Activated naive CD8-positive, alpha-beta T cell (primary cell): ENCODE measurements at regions not wholly inside any gene's neighbourhood (a gene's known extent, or its start where the extent isn't known, plus 50 kb on each side); places are given as distances from the start of the nearest gene placed in this dataset.

Experiments used
- H3K27ac Mint-ChIP-seq: one replicate; pipeline ENCODE4 v1.8.0; 2021; ENCODE audit warnings: mixed read lengths
- H3K27me3 Mint-ChIP-seq: one replicate; pipeline ENCODE4 v1.8.0; 2021; ENCODE audit warnings: mixed read lengths
- H3K36me3 Mint-ChIP-seq: one replicate; pipeline ENCODE4 v1.8.0; 2021; ENCODE audit warnings: mixed read lengths
- H3K4me1 Mint-ChIP-seq: one replicate; pipeline ENCODE4 v1.8.0; 2021; ENCODE audit warnings: low read depth, mixed read lengths
- H3K4me3 Mint-ChIP-seq: one replicate; pipeline ENCODE4 v1.8.0; 2021; ENCODE audit warnings: mild to moderate bottlenecking, mixed read lengths
- H3K9me3 Mint-ChIP-seq: one replicate; pipeline ENCODE4 v1.8.0; 2021; ENCODE audit warnings: low read depth, mixed read lengths

- no peaks in the 10 kb centered on the region for H3K36me3 Mint-ChIP-seq
- no peak overlapping the region for H3K4me3 Mint-ChIP-seq
- H3K4me1 Mint-ChIP-seq = no peaks in the 10 kb centered on the region
- H3K27ac Mint-ChIP-seq = no peak overlapping the region
- H3K9me3 Mint-ChIP-seq = no peaks in the 10 kb centered on the region
- peaks cover 1% of the 10 kb centered on the region for H3K27me3 Mint-ChIP-seq
Observed at GRCh38 chr1:4057603-4058002, 157.5 kb upstream of the C1orf174 start.

DNA sequence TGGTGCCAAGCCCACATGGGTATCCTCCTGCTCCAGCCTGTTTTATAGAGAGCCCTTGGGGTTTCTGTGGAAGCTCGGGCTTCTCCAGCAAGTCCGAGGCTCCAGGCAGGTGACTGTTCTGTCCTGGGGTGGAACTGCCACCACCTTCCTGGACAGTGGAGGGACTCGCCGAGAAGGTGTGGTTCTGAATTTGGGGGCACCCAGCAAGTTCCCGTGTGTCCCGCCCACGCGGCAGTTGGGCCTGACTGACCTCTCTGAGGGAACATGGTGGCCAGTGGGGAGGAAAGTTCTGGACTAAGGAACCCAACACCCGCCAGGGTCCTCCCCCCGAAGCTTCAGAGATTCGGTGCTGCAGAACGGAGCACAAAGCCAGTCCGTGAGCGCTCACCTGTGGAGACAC, 158.1 kb upstream of the C1orf174 start:
- H3K36me3 Mint-ChIP-seq = no peaks in the 10 kb centered on the region
- H3K27ac Mint-ChIP-seq = no peak overlapping the region
- H3K4me1 Mint-ChIP-seq = no peaks in the 10 kb centered on the region
- H3K27me3 Mint-ChIP-seq = no peaks in the 10 kb centered on the region
- H3K9me3 Mint-ChIP-seq = no peaks in the 10 kb centered on the region
- H3K4me3 Mint-ChIP-seq = no peak overlapping the region

- Mint-ChIP-seq H3K9me3 (no peaks in the 10 kb centered on the region), H3K27me3 (no peaks in the 10 kb centered on the region), H3K4me3 (no peak overlapping the region), H3K27ac (no peak overlapping the region), H3K36me3 (no peaks in the 10 kb centered on the region), H3K4me1 (no peaks in the 10 kb centered on the region)
Observed at GRCh38 chr1:4058706-4059105, 158.6 kb upstream of the C1orf174 start.

DNA sequence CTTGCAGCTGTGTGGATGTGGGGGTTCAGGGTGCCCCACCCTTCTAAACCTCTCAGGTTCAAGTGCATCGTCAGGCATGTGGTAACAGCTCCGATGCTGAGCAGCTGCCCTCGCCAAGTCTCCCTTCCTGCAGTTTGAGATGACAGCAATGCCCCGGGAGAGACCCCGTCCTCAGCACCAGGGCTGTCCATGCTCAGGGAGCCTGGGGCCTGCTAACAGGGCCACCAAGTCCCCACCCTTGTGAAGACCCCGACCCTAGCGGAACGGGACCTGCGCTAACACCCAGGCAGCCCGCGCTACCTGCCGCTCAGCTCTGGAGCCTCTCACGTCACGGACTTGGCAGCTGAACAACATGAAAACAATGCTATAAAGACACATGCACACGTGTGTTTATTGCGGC, 159.2 kb upstream of the C1orf174 start:
- no peaks in the 10 kb centered on the region for H3K36me3 Mint-ChIP-seq
- H3K27ac Mint-ChIP-seq = no peak overlapping the region
- H3K27me3 Mint-ChIP-seq = no peaks in the 10 kb centered on the region
- no peaks in the 10 kb centered on the region for H3K4me1 Mint-ChIP-seq
- no peak overlapping the region for H3K4me3 Mint-ChIP-seq
- H3K9me3 Mint-ChIP-seq = no peaks in the 10 kb centered on the region

- no peak overlapping the region for H3K27ac Mint-ChIP-seq
- H3K4me3 Mint-ChIP-seq = no peak overlapping the region
- no peaks in the 10 kb centered on the region for H3K27me3 Mint-ChIP-seq
- H3K4me1 Mint-ChIP-seq = no peaks in the 10 kb centered on the region
- H3K9me3 Mint-ChIP-seq = no peaks in the 10 kb centered on the region
- H3K36me3 Mint-ChIP-seq = no peaks in the 10 kb centered on the region
Observed at GRCh38 chr1:4060850-4061249, 160.8 kb upstream of the C1orf174 start.

- H3K4me1 Mint-ChIP-seq = no peaks in the 10 kb centered on the region
- H3K27me3 Mint-ChIP-seq = no peaks in the 10 kb centered on the region
- H3K4me3 Mint-ChIP-seq = no peak overlapping the region
- H3K9me3 Mint-ChIP-seq = no peaks in the 10 kb centered on the region
- no peaks in the 10 kb centered on the region for H3K36me3 Mint-ChIP-seq
- H3K27ac Mint-ChIP-seq = no peak overlapping the region
Observed at GRCh38 chr1:4061521-4062031, 161.5 kb upstream of the C1orf174 start.

GRCh38 chr1:4062041-4062440, 162.0 kb upstream of the C1orf174 start:
- no peaks in the 10 kb centered on the region for H3K36me3 Mint-ChIP-seq
- no peaks in the 10 kb centered on the region for H3K27me3 Mint-ChIP-seq
- no peak overlapping the region for H3K27ac Mint-ChIP-seq
- H3K4me3 Mint-ChIP-seq = no peak overlapping the region
- no peaks in the 10 kb centered on the region for H3K4me1 Mint-ChIP-seq
- H3K9me3 Mint-ChIP-seq = no peaks in the 10 kb centered on the region

DNA sequence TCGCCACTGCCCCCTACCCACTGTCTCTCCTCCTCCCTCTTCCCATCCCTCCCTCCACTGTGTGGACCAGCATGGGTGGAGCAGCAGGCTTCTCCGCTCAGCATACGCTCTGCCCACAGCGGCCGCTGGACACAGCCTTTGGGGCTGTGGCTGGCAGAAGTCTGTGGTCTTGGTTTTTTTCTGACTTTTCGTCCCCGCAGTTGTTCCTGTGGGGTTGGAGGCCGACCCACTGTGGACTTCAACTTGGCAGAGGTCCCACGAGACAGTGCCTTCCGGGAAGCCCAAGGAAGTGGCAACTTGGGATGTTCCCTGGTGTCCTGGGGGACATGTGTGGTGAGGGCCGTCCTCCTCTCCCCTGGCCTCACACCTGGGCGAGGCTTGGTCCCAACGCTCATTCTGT, 162.5 kb upstream of the C1orf174 start:
- H3K27me3 Mint-ChIP-seq = no peaks in the 10 kb centered on the region
- H3K9me3 Mint-ChIP-seq = no peaks in the 10 kb centered on the region
- no peaks in the 10 kb centered on the region for H3K36me3 Mint-ChIP-seq
- no peak overlapping the region for H3K27ac Mint-ChIP-seq
- H3K4me1 Mint-ChIP-seq = no peaks in the 10 kb centered on the region
- H3K4me3 Mint-ChIP-seq = no peak overlapping the region

DNA sequence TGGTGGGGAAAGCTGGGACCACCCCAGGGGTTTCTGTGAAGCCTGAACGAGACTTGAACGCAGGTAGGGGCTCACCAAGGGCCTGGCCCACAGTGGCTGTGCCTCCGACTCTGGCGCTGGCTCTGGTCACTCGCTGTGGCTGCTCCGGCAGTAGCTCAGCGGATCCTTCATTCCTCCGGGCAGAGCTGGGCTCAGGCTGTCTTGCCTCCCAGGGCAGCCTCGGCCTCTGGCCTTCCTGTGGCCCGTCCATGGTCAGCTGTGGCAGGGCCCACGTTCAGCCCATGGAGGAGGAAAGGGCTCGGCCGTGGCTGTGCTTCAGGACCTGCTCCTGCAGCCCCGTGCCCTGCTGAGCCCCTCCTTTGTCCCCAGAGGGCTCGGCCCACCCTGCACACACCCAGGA, 162.9 kb upstream of the C1orf174 start:
- H3K9me3 Mint-ChIP-seq = no peaks in the 10 kb centered on the region
- H3K36me3 Mint-ChIP-seq = no peaks in the 10 kb centered on the region
- H3K27ac Mint-ChIP-seq = no peak overlapping the region
- H3K27me3 Mint-ChIP-seq = no peaks in the 10 kb centered on the region
- H3K4me3 Mint-ChIP-seq = no peak overlapping the region
- no peaks in the 10 kb centered on the region for H3K4me1 Mint-ChIP-seq

DNA sequence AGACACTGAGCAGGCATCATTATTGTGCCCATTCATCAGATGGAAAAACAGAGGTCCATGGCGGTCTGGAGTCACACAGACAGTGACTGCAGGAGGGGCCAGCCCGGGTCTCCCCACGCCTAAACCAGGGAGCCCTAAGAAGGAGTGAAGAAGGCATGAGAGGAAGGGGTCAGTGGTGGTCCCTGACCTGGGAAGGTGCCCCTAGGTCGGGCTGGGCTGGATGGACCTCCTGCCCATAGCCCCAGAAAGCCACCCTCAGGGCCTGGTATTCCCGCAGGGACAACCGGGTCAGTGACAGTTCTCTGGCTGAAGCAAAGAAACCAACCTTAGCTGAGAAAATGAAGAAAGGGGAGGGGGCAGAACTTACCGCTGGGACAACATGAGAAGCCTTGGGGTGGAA, 163.4 kb upstream of the C1orf174 start:
- H3K36me3 Mint-ChIP-seq = no peaks in the 10 kb centered on the region
- no peaks in the 10 kb centered on the region for H3K4me1 Mint-ChIP-seq
- no peaks in the 10 kb centered on the region for H3K9me3 Mint-ChIP-seq
- H3K4me3 Mint-ChIP-seq = no peak overlapping the region
- H3K27ac Mint-ChIP-seq = no peak overlapping the region
- H3K27me3 Mint-ChIP-seq = no peaks in the 10 kb centered on the region

GRCh38 chr1:4064150-4064889, 164.2 kb upstream of the C1orf174 start:
- no peaks in the 10 kb centered on the region for H3K27me3 Mint-ChIP-seq
- no peaks in the 10 kb centered on the region for H3K9me3 Mint-ChIP-seq
- H3K4me1 Mint-ChIP-seq = no peaks in the 10 kb centered on the region

DNA sequence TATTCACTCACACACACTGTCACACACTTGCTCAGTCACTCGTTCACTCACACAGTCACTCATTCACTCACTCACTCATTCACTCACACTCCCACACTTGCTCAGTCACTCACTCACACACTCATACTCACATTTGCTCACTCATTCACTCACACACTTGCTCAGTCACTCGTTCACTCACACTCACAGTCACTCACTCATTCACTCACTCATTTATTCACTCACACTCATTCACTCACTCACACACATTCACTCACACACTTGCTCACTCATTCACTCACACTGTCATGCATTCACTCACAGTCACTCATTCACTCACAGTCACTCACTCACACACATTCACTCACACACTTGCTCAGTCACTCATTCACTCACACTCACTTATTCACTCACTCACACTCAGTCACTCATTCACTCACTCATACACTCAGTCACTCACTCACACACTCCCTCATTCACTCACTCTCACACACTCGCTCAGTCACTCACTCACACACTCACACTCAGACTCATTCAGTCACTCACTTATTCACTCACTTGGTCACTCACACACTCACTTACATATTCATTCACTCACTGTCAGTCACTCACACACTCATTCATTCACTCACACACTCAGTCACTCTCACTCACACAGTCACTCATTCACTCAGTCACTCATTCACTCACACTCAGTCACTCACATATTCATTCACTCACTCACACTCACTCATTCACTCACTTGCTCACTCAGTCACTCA, 167.0 kb upstream of the C1orf174 start:
- Mint-ChIP-seq H3K27me3 (peaks cover 6% of the 10 kb centered on the region), H3K36me3 (no peaks in the 10 kb centered on the region), H3K9me3 (no peaks in the 10 kb centered on the region), H3K4me3 (no peak overlapping the region), H3K27ac (no peak overlapping the region), H3K4me1 (no peaks in the 10 kb centered on the region)

More at GRCh38 chr1:4064150-4064889, 164.2 kb upstream of the C1orf174 start:
- no peak overlapping the region for H3K27ac Mint-ChIP-seq
- H3K4me3 Mint-ChIP-seq = no peak overlapping the region
- H3K36me3 Mint-ChIP-seq = no peaks in the 10 kb centered on the region

- Mint-ChIP-seq H3K9me3 (no peaks in the 10 kb centered on the region), H3K36me3 (no peaks in the 10 kb centered on the region), H3K27me3 (peaks cover 8% of the 10 kb centered on the region), H3K27ac (no peak overlapping the region), H3K4me3 (no peak overlapping the region), H3K4me1 (no peaks in the 10 kb centered on the region)
Observed at GRCh38 chr1:4068076-4068475, 168.0 kb upstream of the C1orf174 start.

- Mint-ChIP-seq H3K36me3 (no peaks in the 10 kb centered on the region), H3K4me1 (no peaks in the 10 kb centered on the region), H3K4me3 (no peak overlapping the region), H3K27ac (no peak overlapping the region), H3K27me3 (peaks cover 10% of the 10 kb centered on the region), H3K9me3 (no peaks in the 10 kb centered on the region)
Observed at GRCh38 chr1:4071653-4072052, 171.6 kb upstream of the C1orf174 start.

GRCh38 chr1:4072481-4073153, 172.5 kb upstream of the C1orf174 start:
- Mint-ChIP-seq H3K27me3 (peaks cover 10% of the 10 kb centered on the region), H3K4me3 (no peak overlapping the region), H3K9me3 (no peaks in the 10 kb centered on the region), H3K4me1 (no peaks in the 10 kb centered on the region), H3K36me3 (no peaks in the 10 kb centered on the region), H3K27ac (no peak overlapping the region)
